ENCODE measurements at regions not wholly inside any gene's neighbourhood (a gene's known extent, or its start where the extent isn't known, plus 50 kb on each side); places are given as distances from the start of the nearest gene placed in this dataset.
A peak's percentile ranks its signal among the peaks of the same experiment; 100 is the strongest.
"Not testable (repeated sequence)": the region's sequence is repeated elsewhere in the genome, so short reads cannot be mapped to it uniquely, and the experiment has no call there.

DNA sequence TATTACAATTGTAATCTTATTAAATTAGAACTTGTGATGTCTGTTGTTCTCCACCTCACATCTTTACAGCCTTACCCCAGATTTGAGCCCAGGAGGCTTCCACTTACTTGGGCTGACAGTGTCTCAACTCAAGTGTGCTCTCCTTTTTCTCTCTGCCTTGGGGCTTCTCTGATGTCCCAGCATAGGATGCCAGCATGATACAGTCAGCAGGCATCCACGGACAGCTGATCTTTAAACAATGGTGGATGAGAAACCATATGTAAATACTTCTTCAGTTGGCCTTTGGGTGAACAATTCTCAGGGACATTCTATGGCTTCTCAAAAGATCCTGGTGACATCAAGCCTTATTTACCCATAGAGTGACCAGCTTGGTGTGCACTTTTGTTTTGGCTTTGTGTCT lies 107.6 kb upstream of the GORAB start:
- no peak for DNase-seq
- no peak overlapping the region for H3K4me3 ChIP-seq
- H3K9me3 ChIP-seq: no peaks in the 10 kb centered on the region
- H3K36me3 ChIP-seq: no peaks in the 10 kb centered on the region
- H3K4me1 ChIP-seq: no peaks in the 10 kb centered on the region
- no peaks in the 10 kb centered on the region for H3K27me3 ChIP-seq
- H3K27ac ChIP-seq: no peak overlapping the region
- intact Hi-C loops (cut with DNase I; ENCODE audit: low total_unique reads): no loop called here
- TF ChIP-seq, protein P1, sequence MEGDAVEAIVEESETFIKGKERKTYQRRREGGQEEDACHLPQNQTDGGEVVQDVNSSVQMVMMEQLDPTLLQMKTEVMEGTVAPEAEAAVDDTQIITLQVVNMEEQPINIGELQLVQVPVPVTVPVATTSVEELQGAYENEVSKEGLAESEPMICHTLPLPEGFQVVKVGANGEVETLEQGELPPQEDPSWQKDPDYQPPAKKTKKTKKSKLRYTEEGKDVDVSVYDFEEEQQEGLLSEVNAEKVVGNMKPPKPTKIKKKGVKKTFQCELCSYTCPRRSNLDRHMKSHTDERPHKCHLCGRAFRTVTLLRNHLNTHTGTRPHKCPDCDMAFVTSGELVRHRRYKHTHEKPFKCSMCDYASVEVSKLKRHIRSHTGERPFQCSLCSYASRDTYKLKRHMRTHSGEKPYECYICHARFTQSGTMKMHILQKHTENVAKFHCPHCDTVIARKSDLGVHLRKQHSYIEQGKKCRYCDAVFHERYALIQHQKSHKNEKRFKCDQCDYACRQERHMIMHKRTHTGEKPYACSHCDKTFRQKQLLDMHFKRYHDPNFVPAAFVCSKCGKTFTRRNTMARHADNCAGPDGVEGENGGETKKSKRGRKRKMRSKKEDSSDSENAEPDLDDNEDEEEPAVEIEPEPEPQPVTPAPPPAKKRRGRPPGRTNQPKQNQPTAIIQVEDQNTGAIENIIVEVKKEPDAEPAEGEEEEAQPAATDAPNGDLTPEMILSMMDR (IDR thresholded peaks at IDR 0.05): no peak
- TF ChIP-seq POLR2A (IDR thresholded peaks at IDR 0.05): no peak

DNA sequence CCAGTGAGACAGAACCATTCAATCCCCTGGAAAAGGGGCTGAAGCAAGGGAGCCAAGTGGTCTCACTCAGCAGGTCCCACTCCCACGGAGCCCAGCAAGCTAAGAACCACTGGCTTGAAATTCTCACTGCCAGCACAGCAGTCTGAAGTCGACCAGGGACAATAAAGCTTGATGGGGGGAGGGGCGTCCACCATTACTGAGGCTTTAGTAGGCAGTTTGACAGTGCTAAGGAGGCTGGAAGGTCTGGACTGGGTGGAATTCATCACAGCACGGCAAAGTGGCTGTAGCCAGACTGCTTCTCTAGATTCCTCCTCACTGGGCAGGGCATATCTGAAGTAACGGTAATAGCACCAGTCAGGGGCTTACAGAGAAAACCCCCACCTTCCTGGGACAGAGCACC lies 105.4 kb upstream of the GORAB start:
- H3K4me1 ChIP-seq: no peaks in the 10 kb centered on the region
- no peaks in the 10 kb centered on the region for H3K36me3 ChIP-seq
- no peaks in the 10 kb centered on the region for H3K9me3 ChIP-seq
- intact Hi-C loops (cut with DNase I; ENCODE audit: low total_unique reads): no loop called here
- no peak for TF ChIP-seq POLR2A (IDR thresholded peaks at IDR 0.05)
- TF ChIP-seq, protein P1 (IDR thresholded peaks at IDR 0.05): no peak
- DNase-seq: no peak
- H3K27me3 ChIP-seq: no peaks in the 10 kb centered on the region
- H3K4me3 ChIP-seq: no peak overlapping the region
- no peak overlapping the region for H3K27ac ChIP-seq

DNA sequence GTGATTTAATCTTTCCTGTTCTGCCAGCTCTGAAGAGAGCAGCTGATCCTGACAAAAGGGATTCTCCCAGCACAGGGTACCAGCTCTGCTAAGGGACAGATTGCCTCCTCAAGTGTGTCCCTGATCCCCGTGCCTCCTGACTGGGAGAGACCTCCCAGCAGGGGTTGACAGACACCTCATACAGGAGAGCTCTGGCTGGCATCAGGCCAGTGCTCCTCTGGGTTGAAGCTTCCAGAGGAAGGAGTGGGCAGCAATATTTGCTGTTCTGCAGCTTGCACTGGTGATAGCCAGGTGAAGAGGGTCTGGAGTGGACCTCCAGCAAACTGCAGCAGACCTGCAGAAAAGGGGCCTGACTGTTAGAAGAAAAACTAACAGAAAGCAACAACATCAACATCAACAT lies 105.0 kb upstream of the GORAB start:
- H3K27me3 ChIP-seq, DNase-seq: not testable (repeated sequence)

DNA sequence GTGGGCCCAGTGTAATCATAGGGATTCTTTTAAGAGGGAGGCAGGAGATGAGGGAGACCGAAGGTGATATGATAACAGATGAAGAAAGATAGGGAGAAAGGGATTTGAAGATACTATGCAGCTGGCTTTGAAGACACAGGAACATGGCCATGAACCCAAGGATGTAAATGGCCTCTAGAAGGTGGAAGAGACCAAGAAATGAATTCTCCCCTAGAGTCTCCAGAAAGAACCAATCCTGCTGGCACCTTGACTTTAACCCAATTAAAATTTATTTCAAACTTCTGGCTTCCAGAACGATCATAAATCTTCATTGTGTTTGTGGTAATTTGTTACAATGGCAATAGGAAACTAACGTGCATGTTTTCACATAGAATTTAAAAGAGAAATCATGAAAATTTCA lies 95.0 kb upstream of the GORAB start:
- H3K4me3 ChIP-seq: no peak overlapping the region
- intact Hi-C loops (cut with DNase I; ENCODE audit: low total_unique reads): no loop called here
- no peak for DNase-seq
- TF ChIP-seq, protein P1 (IDR thresholded peaks at IDR 0.05): peak in 1 of 4 experiments; percentile 20
- TF ChIP-seq POLR2A (IDR thresholded peaks at IDR 0.05): no peak
- H3K27me3 ChIP-seq: no peaks in the 10 kb centered on the region
- no peaks in the 10 kb centered on the region for H3K4me1 ChIP-seq
- no peak overlapping the region for H3K27ac ChIP-seq
- H3K9me3 ChIP-seq: no peaks in the 10 kb centered on the region
- H3K36me3 ChIP-seq: no peaks in the 10 kb centered on the region

More for the DNA sequence above, 105.0 kb upstream of the GORAB start:
- H3K4me3 ChIP-seq; intact Hi-C loops (cut with DNase I; ENCODE audit: low total_unique reads); H3K4me1 ChIP-seq; H3K27ac ChIP-seq; H3K9me3 ChIP-seq; H3K36me3 ChIP-seq: not testable (repeated sequence)

DNA sequence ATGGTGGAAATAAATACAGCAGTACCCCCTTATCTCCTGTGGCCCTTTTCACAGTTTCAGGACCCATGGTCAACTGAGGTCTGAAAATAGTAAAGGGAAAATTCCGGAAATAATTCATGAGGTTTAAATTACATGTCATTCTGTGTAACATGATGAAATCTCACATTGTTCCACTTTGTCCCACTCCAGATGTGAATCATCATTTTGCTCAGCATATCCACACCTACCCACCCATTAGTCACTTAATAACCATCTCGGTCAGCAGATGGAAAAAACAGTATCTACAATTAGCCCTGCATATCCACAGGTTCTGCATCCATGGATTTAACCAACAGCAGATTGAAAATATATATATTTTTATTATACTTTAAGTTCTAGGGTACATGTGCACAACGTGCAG lies 86.9 kb upstream of the GORAB start:
- H3K27ac ChIP-seq: no peak overlapping the region
- no peaks in the 10 kb centered on the region for H3K4me1 ChIP-seq
- TF ChIP-seq POLR2A (IDR thresholded peaks at IDR 0.05): no peak
- TF ChIP-seq, protein P1 (IDR thresholded peaks at IDR 0.05): no peak
- no peak for DNase-seq
- H3K4me3 ChIP-seq: no peak overlapping the region
- H3K9me3 ChIP-seq: no peaks in the 10 kb centered on the region
- no peaks in the 10 kb centered on the region for H3K27me3 ChIP-seq
- intact Hi-C loops (cut with DNase I; ENCODE audit: low total_unique reads): no loop called here
- no peaks in the 10 kb centered on the region for H3K36me3 ChIP-seq

DNA sequence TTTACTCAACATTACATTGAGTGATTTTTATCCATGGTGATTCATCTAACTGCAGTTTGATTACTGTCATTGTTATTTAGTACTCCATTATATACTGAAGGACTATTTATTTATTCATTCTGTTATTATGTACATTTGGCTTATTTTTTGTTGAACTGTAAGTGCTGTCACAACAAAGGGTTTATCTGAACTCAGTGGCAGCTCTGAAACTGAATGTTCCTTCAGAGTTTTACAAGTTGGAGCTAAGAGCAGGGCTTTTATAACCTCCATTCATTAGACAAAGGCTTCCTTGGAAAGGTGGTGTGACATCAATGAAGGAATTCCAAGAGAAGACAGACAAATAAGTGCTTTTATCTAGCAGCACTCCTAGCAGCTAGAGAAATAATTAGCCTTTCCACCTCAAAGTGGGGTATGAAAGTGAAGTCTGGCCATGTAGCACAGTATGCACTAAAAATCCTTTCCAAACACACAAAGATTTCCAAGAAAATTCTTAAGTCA lies 83.3 kb upstream of the GORAB start:
- DNase-seq: no peak
- intact Hi-C loops (cut with DNase I; ENCODE audit: low total_unique reads): no loop called here
- Histone ChIP-seq H3K27ac (no peak overlapping the region), H3K9me3 (no peaks in the 10 kb centered on the region), H3K27me3 (no peaks in the 10 kb centered on the region), H3K4me1 (no peaks in the 10 kb centered on the region), H3K36me3 (no peaks in the 10 kb centered on the region), H3K4me3 (no peak overlapping the region)
- no peak for TF ChIP-seq POLR2A (IDR thresholded peaks at IDR 0.05)
- TF ChIP-seq, protein P1 (IDR thresholded peaks at IDR 0.05): no peak

DNA sequence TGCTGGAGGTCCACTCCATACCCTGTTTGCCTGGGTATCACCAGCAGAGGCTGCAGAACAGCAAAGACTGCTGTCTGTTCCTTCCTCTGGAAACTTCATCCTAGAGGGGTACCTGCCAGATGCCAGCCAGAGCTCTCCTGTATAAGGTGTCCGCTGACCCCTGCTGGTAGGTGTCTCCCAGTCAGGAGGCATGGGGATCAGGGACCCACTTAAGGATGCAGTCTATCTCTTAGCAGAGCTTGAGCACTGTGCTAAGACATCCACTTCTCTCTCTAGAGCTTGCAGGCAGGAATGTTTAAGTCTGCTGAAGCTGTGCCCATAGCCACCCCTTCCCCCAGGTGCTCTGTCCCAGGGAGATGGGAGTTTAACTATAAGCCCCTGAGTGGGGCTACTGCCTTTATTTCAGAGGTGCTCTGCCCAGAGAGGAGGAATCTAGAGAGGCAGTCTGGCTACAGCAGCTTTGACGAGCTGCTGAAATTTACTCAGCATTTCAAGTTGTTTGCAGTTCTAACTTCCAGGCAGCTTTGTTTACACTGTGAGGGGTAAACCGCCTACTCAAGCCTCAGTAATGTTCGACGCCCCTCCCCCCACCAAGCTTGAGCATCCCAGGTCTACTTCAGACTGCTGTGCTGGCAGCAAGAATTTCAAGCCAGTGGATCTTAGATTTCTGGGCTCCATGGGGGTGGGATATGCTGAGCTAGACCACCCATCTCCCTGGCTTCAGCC lies 74.5 kb upstream of the GORAB start:
- H3K27me3 ChIP-seq; H3K27ac ChIP-seq; intact Hi-C loops (cut with DNase I; ENCODE audit: low total_unique reads); H3K4me1 ChIP-seq; DNase-seq; H3K36me3 ChIP-seq; H3K4me3 ChIP-seq; H3K9me3 ChIP-seq: not testable (repeated sequence)
